ENCODE measurements at regions not wholly inside any gene's neighbourhood (a gene's known extent, or its start where the extent isn't known, plus 50 kb on each side); places are given as distances from the start of the nearest gene placed in this dataset.
A peak's percentile ranks its signal among the peaks of the same experiment; 100 is the strongest.

- TF ChIP-seq, protein P1, sequence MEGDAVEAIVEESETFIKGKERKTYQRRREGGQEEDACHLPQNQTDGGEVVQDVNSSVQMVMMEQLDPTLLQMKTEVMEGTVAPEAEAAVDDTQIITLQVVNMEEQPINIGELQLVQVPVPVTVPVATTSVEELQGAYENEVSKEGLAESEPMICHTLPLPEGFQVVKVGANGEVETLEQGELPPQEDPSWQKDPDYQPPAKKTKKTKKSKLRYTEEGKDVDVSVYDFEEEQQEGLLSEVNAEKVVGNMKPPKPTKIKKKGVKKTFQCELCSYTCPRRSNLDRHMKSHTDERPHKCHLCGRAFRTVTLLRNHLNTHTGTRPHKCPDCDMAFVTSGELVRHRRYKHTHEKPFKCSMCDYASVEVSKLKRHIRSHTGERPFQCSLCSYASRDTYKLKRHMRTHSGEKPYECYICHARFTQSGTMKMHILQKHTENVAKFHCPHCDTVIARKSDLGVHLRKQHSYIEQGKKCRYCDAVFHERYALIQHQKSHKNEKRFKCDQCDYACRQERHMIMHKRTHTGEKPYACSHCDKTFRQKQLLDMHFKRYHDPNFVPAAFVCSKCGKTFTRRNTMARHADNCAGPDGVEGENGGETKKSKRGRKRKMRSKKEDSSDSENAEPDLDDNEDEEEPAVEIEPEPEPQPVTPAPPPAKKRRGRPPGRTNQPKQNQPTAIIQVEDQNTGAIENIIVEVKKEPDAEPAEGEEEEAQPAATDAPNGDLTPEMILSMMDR (IDR thresholded peaks at IDR 0.05; ENCODE audit: low read depth, low read length), result peak; percentile 41
- Histone ChIP-seq H3K4me1 (no peaks in the 10 kb centered on the region), H3K9me3 (no peaks in the 10 kb centered on the region), H3K36me3 (no peaks in the 10 kb centered on the region), H3K4me3 (ENCODE audit: low read depth, low read length) (no peak overlapping the region), H3K27me3 (no peaks in the 10 kb centered on the region)
- DNase-seq, result no peak
Measured at GRCh38 chr5:166341740-166342337, 1949.6 kb upstream of the WWC1 start.

- H3K4me1 ChIP-seq, result no peaks in the 10 kb centered on the region
- TF ChIP-seq, protein P1 (IDR thresholded peaks at IDR 0.05; ENCODE audit: low read depth, low read length), result no peak
- H3K36me3 ChIP-seq, result no peaks in the 10 kb centered on the region
- no peak overlapping the region for H3K4me3 ChIP-seq (ENCODE audit: low read depth, low read length)
- no peaks in the 10 kb centered on the region for H3K27me3 ChIP-seq
- no peaks in the 10 kb centered on the region for H3K9me3 ChIP-seq
- no peak for DNase-seq
Measured at GRCh38 chr5:166342402-166342801, 1949.0 kb upstream of the WWC1 start.

GRCh38 chr5:166346726-166347374 lies 1944.6 kb upstream of the WWC1 start:
- TF ChIP-seq, protein P1 (IDR thresholded peaks at IDR 0.05; ENCODE audit: low read depth, low read length), result no peak
- DNase-seq, result no peak

DNA sequence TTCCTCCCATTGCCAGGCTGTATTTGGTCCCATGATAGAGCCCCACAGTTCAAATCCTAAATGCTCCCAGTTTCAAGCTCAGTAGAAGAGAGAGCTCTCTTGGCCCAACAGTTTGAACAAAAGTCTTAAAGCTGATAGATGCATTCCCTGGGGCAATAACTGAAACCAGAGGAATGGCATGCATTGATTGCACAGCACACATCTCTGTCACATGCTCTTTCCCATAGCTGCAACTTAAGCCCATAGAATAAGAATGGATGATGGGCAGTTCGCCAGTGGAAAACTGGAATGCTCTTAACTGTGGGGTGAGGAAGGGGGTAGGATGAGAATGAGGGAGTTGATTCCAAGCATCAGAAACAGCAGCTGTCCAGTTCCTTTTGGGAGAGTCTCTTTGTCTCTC lies 1942.4 kb upstream of the WWC1 start:
- TF ChIP-seq, protein P1 (IDR thresholded peaks at IDR 0.05; ENCODE audit: low read depth, low read length), result no peak
- Histone ChIP-seq H3K4me3 (ENCODE audit: low read depth, low read length) (no peak overlapping the region), H3K36me3 (no peaks in the 10 kb centered on the region), H3K9me3 (no peaks in the 10 kb centered on the region), H3K4me1 (no peaks in the 10 kb centered on the region), H3K27me3 (no peaks in the 10 kb centered on the region)
- DNase-seq, result no peak

More at GRCh38 chr5:166346726-166347374, 1944.6 kb upstream of the WWC1 start:
- H3K4me1 ChIP-seq, result no peaks in the 10 kb centered on the region
- no peaks in the 10 kb centered on the region for H3K9me3 ChIP-seq
- no peaks in the 10 kb centered on the region for H3K36me3 ChIP-seq
- no peaks in the 10 kb centered on the region for H3K27me3 ChIP-seq
- no peak overlapping the region for H3K4me3 ChIP-seq (ENCODE audit: low read depth, low read length)

DNA sequence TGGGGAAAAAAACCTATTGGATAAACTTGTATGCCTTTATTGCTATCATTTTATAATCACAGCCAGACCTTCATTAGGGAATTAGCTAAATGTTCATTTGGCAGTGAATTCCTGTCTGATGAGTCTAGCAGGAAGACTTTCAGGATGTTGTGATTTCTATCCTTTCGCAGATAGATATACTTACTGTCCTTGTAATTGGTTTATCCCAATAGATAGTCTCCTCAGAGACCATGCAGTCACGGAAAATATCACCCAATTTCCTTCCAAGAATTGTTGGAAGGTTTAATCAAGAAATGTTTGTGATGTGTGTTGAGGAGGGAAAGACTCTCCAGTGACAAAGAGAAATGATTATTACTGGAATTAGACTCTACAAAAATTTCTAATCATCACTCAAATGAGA lies 1937.9 kb upstream of the WWC1 start:
- H3K27me3 ChIP-seq, result no peaks in the 10 kb centered on the region
- no peaks in the 10 kb centered on the region for H3K36me3 ChIP-seq
- no peaks in the 10 kb centered on the region for H3K9me3 ChIP-seq
- H3K4me1 ChIP-seq, result no peaks in the 10 kb centered on the region
- no peak for DNase-seq
- no peak overlapping the region for H3K4me3 ChIP-seq (ENCODE audit: low read depth, low read length)
- TF ChIP-seq, protein P1 (IDR thresholded peaks at IDR 0.05; ENCODE audit: low read depth, low read length), result no peak

- Histone ChIP-seq H3K4me3 (ENCODE audit: low read depth, low read length) (no peak overlapping the region), H3K36me3 (no peaks in the 10 kb centered on the region), H3K4me1 (no peaks in the 10 kb centered on the region), H3K27me3 (no peaks in the 10 kb centered on the region), H3K9me3 (no peaks in the 10 kb centered on the region)
- TF ChIP-seq, protein P1 (IDR thresholded peaks at IDR 0.05; ENCODE audit: low read depth, low read length), result no peak
- DNase-seq, result no peak
Measured at GRCh38 chr5:166354332-166354731, 1937.1 kb upstream of the WWC1 start.

All from BE2C (cell line).